Gastrocnemius medialis (tissue), 4 donors: ENCODE measurements at regions not wholly inside any gene's neighbourhood (a gene's known extent, or its start where the extent isn't known, plus 50 kb on each side); places are given as distances from the start of the nearest gene placed in this dataset.

Experiments used
- CTCF ChIP-seq, 5 experiments: fragments of 450-650 bp in 3 of 5; fragments of 200-600 bp in 2 of 5; sonication (generic) in 2 of 5; IDR thresholded peaks in 4 of 5; conservative IDR thresholded peaks in 1 of 5; 1 replicate in 4 of 5; 2 replicates in 1 of 5; pipeline ENCODE4 v1.5.1; 2016 to 2019; ENCODE audit warnings: antibody characterized with exemption in 5 of 5, mild to moderate bottlenecking in 3 of 5, moderate library complexity in 3 of 5
- POLR2A ChIP-seq, 2 donors: fragments of 450-650 bp; IDR thresholded peaks; one replicate each; pipeline ENCODE4 v1.6.1; 2017; ENCODE audit warnings: antibody characterized with exemption in 2 of 2, mild to moderate bottlenecking in 2 of 2, moderate library complexity in 2 of 2

GRCh38 chr5:29972597-29972996 lies 1220.9 kb upstream of the CDH6 start:
- TF ChIP-seq CTCF (IDR thresholded peaks at IDR 0.05 in 4 of 5, conservative IDR thresholded peaks at IDR 0.05 in 1 of 5) (no peak), POLR2A (IDR thresholded peaks at IDR 0.05) (no peak)
